ENCODE measurements at regions not wholly inside any gene's neighbourhood (a gene's known extent, or its start where the extent isn't known, plus 50 kb on each side); places are given as distances from the start of the nearest gene placed in this dataset.
"Not testable (repeated sequence)": the region's sequence is repeated elsewhere in the genome, so short reads cannot be mapped to it uniquely, and the experiment has no call there.

- Mint-ChIP-seq H3K4me1 (ENCODE audit: low read depth, unreplicated experiment) (no peaks in the 10 kb centered on the region), H3K36me3 (ENCODE audit: low read depth, unreplicated experiment) (peaks cover 5% of the 10 kb centered on the region), H3K27me3 (ENCODE audit: low read depth, unreplicated experiment) (no peaks in the 10 kb centered on the region), H3K4me3 (ENCODE audit: unreplicated experiment) (no peak overlapping the region), H3K27ac (ENCODE audit: unreplicated experiment) (no peak overlapping the region), H3K9me3 (ENCODE audit: unreplicated experiment) (peaks cover 15% of the 10 kb centered on the region)
- Histone ChIP-seq H4K20me1 (ENCODE audit: insufficient read depth, low read length) (no peaks in the 10 kb centered on the region), H3K4me3 (ENCODE audit: insufficient read depth, low read depth, low read length) (no peak overlapping the region), H3K4me1 (ENCODE audit: insufficient read depth, low read length) (no peaks in the 10 kb centered on the region), H3K9me3 (ENCODE audit: insufficient read depth, low read depth, low read length) (no peaks in the 10 kb centered on the region), H2AFZ (ENCODE audit: low read depth, low read length) (no peak overlapping the region), H3K27me3 (ENCODE audit: insufficient read depth, low read length) (no peaks in the 10 kb centered on the region), H3K9ac (ENCODE audit: low read length) (no peak overlapping the region), H3K27ac (ENCODE audit: low read depth, low read length) (no peak overlapping the region), H3K4me2 (ENCODE audit: low read length) (no peak overlapping the region), H3K79me2 (ENCODE audit: insufficient read depth, low read length) (no peaks in the 10 kb centered on the region), H3K36me3 (ENCODE audit: insufficient read depth, low read length) (no peaks in the 10 kb centered on the region)
- no peak for TF ChIP-seq CTCF (IDR thresholded peaks at IDR 0.05; ENCODE audit: insufficient read depth, low read depth, low read length)
- FAIRE-seq (no peak), DNase-seq (ENCODE audit: low read depth) (no peak)
Measured at GRCh38 chr5:103385722-103386121, 127.2 kb downstream of the MACIR start.

- H3K9me3 ChIP-seq (ENCODE audit: insufficient read depth, low read depth, low read length); H3K36me3 ChIP-seq (ENCODE audit: insufficient read depth, low read length); DNase-seq (ENCODE audit: low read depth); H3K4me1 ChIP-seq (ENCODE audit: insufficient read depth, low read length); H3K4me2 ChIP-seq (ENCODE audit: low read length); H3K9me3 Mint-ChIP-seq (ENCODE audit: unreplicated experiment); H3K27me3 ChIP-seq (ENCODE audit: insufficient read depth, low read length); H4K20me1 ChIP-seq (ENCODE audit: insufficient read depth, low read length); H3K79me2 ChIP-seq (ENCODE audit: insufficient read depth, low read length); H3K27ac ChIP-seq (ENCODE audit: low read depth, low read length); H3K4me3 Mint-ChIP-seq (ENCODE audit: unreplicated experiment); FAIRE-seq; H3K27ac Mint-ChIP-seq (ENCODE audit: unreplicated experiment); H3K27me3 Mint-ChIP-seq (ENCODE audit: low read depth, unreplicated experiment); H3K4me3 ChIP-seq (ENCODE audit: insufficient read depth, low read depth, low read length); H3K36me3 Mint-ChIP-seq (ENCODE audit: low read depth, unreplicated experiment); H3K9ac ChIP-seq (ENCODE audit: low read length); H2AFZ ChIP-seq (ENCODE audit: low read depth, low read length): not testable (repeated sequence)
- H3K4me1 Mint-ChIP-seq (ENCODE audit: low read depth, unreplicated experiment) = peaks cover 15% of the 10 kb centered on the region
Measured at GRCh38 chr5:103377638-103378037, 119.1 kb downstream of the MACIR start.

GRCh38 chr5:103375863-103376591 is 117.5 kb downstream of the MACIR start:
- Mint-ChIP-seq H3K27me3 (ENCODE audit: low read depth, unreplicated experiment) (no peaks in the 10 kb centered on the region), H3K4me3 (ENCODE audit: unreplicated experiment) (no peak overlapping the region), H3K36me3 (ENCODE audit: low read depth, unreplicated experiment) (no peaks in the 10 kb centered on the region), H3K4me1 (ENCODE audit: low read depth, unreplicated experiment) (peaks cover 15% of the 10 kb centered on the region), H3K9me3 (ENCODE audit: unreplicated experiment) (no peaks in the 10 kb centered on the region), H3K27ac (ENCODE audit: unreplicated experiment) (no peak overlapping the region)
- DNase-seq (ENCODE audit: low read depth) (no peak), FAIRE-seq (no peak)
- TF ChIP-seq EZH2 (IDR thresholded peaks at IDR 0.05; ENCODE audit: insufficient read depth, low read length) (no peak), CTCF (IDR thresholded peaks at IDR 0.05; ENCODE audit: insufficient read depth, low read depth, low read length) (no peak)
- Histone ChIP-seq H3K4me1 (ENCODE audit: insufficient read depth, low read length) (peaks cover 8% of the 10 kb centered on the region), H3K4me3 (ENCODE audit: insufficient read depth, low read depth, low read length) (no peak overlapping the region), H3K27ac (ENCODE audit: low read depth, low read length) (no peak overlapping the region), H3K4me2 (ENCODE audit: low read length) (peak overlapping the region; percentile 36), H3K9ac (ENCODE audit: low read length) (no peak overlapping the region), H3K9me3 (ENCODE audit: insufficient read depth, low read depth, low read length) (no peaks in the 10 kb centered on the region), H3K27me3 (ENCODE audit: insufficient read depth, low read length) (no peaks in the 10 kb centered on the region), H2AFZ (ENCODE audit: low read depth, low read length) (peak overlapping the region; percentile 37), H3K36me3 (ENCODE audit: insufficient read depth, low read length) (no peaks in the 10 kb centered on the region), H3K79me2 (ENCODE audit: insufficient read depth, low read length) (no peaks in the 10 kb centered on the region), H4K20me1 (ENCODE audit: insufficient read depth, low read length) (no peaks in the 10 kb centered on the region)

All from astrocyte (in vitro differentiated cells and primary cell).